Type B pancreatic cell (in vitro differentiated cells): ENCODE measurements at regions not wholly inside any gene's neighbourhood (a gene's known extent, or its start where the extent isn't known, plus 50 kb on each side); places are given as distances from the start of the nearest gene placed in this dataset.
"Not testable (repeated sequence)": the region's sequence is repeated elsewhere in the genome, so short reads cannot be mapped to it uniquely, and the experiment has no call there.

Experiments
- DNase-seq: peaks from one replicate; pipeline ENCODE4 v3.0.0; 2021; ENCODE audit warnings: mixed read lengths; ENCODE audit not compliant: unreplicated experiment; ENCODE audit errors: extremely low spot score
- H3K27ac Mint-ChIP-seq: 2 replicates; pipeline ENCODE4 v1.8.0; 2021; ENCODE audit warnings: mild to moderate bottlenecking, mixed read lengths
- H3K27me3 Mint-ChIP-seq: 2 replicates; pipeline ENCODE4 v1.8.0; 2021; ENCODE audit warnings: mixed read lengths
- H3K36me3 Mint-ChIP-seq: 2 replicates; pipeline ENCODE4 v1.8.0; 2021; ENCODE audit warnings: mixed read lengths
- H3K4me1 Mint-ChIP-seq: one replicate; pipeline ENCODE4 v1.8.0; 2021; ENCODE audit warnings: mixed read lengths; ENCODE audit not compliant: unreplicated experiment
- H3K4me3 Mint-ChIP-seq: 2 replicates; pipeline ENCODE4 v1.8.0; 2021; ENCODE audit warnings: mild to moderate bottlenecking, mixed read lengths
- H3K9me3 Mint-ChIP-seq: 2 replicates; pipeline ENCODE4 v1.8.0; 2021; ENCODE audit warnings: mixed read lengths
- CTCF ChIP-seq: fragments of 200-600 bp; sonication (generic); conservative IDR thresholded peaks from 2 replicates; pipeline ENCODE4 v1.5.0; 2021; ENCODE audit warnings: antibody characterized with exemption, mild to moderate bottlenecking

- peaks cover 21% of the 10 kb centered on the region for H3K4me1 Mint-ChIP-seq
- H3K27me3 Mint-ChIP-seq, H3K9me3 Mint-ChIP-seq, DNase-seq, H3K36me3 Mint-ChIP-seq, H3K27ac Mint-ChIP-seq, H3K4me3 Mint-ChIP-seq: not testable (repeated sequence)
These were observed 57.6 kb upstream of the BOLA1 start for GRCh38 chr1:149841597-149842238.

- peaks cover 27% of the 10 kb centered on the region for H3K4me1 Mint-ChIP-seq
- not testable (repeated sequence) for DNase-seq, H3K9me3 Mint-ChIP-seq, H3K27me3 Mint-ChIP-seq, H3K4me3 Mint-ChIP-seq, H3K27ac Mint-ChIP-seq
- H3K36me3 Mint-ChIP-seq = peaks cover 14% of the 10 kb centered on the region
These were observed 56.8 kb upstream of the BOLA1 start for GRCh38 chr1:149842458-149843064.

GRCh38 chr1:149843431-149844041 lies 55.8 kb upstream of the BOLA1 start:
- Mint-ChIP-seq H3K27ac (peak overlapping the region; percentile 90), H3K4me3 (peak overlapping the region; percentile 91), H3K36me3 (peaks cover 14% of the 10 kb centered on the region), H3K27me3 (no peaks in the 10 kb centered on the region), H3K4me1 (peaks cover 31% of the 10 kb centered on the region), H3K9me3 (no peaks in the 10 kb centered on the region)
- no peak for DNase-seq
- TF ChIP-seq CTCF = no peak

- no peaks in the 10 kb centered on the region for H3K9me3 Mint-ChIP-seq
- no peak for DNase-seq
These were observed 55.3 kb upstream of the BOLA1 start for GRCh38 chr1:149844101-149844500.

GRCh38 chr1:149844650-149845255 lies 54.6 kb upstream of the BOLA1 start:
- no peaks in the 10 kb centered on the region for H3K9me3 Mint-ChIP-seq
- DNase-seq = no peak
- peaks cover 43% of the 10 kb centered on the region for H3K4me1 Mint-ChIP-seq
- H3K36me3 Mint-ChIP-seq = peaks cover 14% of the 10 kb centered on the region
- TF ChIP-seq CTCF = no peak
- peak overlapping the region; percentile 77 for H3K4me3 Mint-ChIP-seq
- no peaks in the 10 kb centered on the region for H3K27me3 Mint-ChIP-seq
- H3K27ac Mint-ChIP-seq = peak overlapping the region; percentile 62

More at GRCh38 chr1:149844101-149844500, 55.3 kb upstream of the BOLA1 start:
- Mint-ChIP-seq H3K4me1 (peaks cover 36% of the 10 kb centered on the region), H3K27ac (peak overlapping the region; percentile 90), H3K27me3 (no peaks in the 10 kb centered on the region), H3K36me3 (peaks cover 14% of the 10 kb centered on the region), H3K4me3 (peak overlapping the region; percentile 91)
- no peak for TF ChIP-seq CTCF

GRCh38 chr1:149845416-149845815 lies 54.0 kb upstream of the BOLA1 start:
- no peak for DNase-seq
- H3K4me3 Mint-ChIP-seq = peak overlapping the region; percentile 77
- no peak for TF ChIP-seq CTCF
- H3K9me3 Mint-ChIP-seq = no peaks in the 10 kb centered on the region
- peak overlapping the region; percentile 62 for H3K27ac Mint-ChIP-seq
- peaks cover 14% of the 10 kb centered on the region for H3K36me3 Mint-ChIP-seq
- no peaks in the 10 kb centered on the region for H3K27me3 Mint-ChIP-seq
- peaks cover 43% of the 10 kb centered on the region for H3K4me1 Mint-ChIP-seq
